ENCODE measurements at regions not wholly inside any gene's neighbourhood (a gene's known extent, or its start where the extent isn't known, plus 50 kb on each side); places are given as distances from the start of the nearest gene placed in this dataset.

- DNase-seq, result no peak
Observed at GRCh38 chr7:21149809-21150208, 278.1 kb upstream of the SP4 start.

- DNase-seq, result no peak
Observed at GRCh38 chr7:21154614-21155013, 273.3 kb upstream of the SP4 start.

- no peak for DNase-seq
Observed at GRCh38 chr7:21159506-21159905, 268.4 kb upstream of the SP4 start.

- DNase-seq, result no peak
Observed at GRCh38 chr7:21160401-21160800, 267.5 kb upstream of the SP4 start.

- no peak for DNase-seq
Observed at GRCh38 chr7:21167942-21168341, 259.9 kb upstream of the SP4 start.

GRCh38 chr7:21169667-21170580 lies 258.0 kb upstream of the SP4 start:
- DNase-seq, result no peak

GRCh38 chr7:21172800-21173199 lies 255.1 kb upstream of the SP4 start:
- DNase-seq, result no peak

GRCh38 chr7:21173436-21173835 lies 254.4 kb upstream of the SP4 start:
- DNase-seq, result no peak

GRCh38 chr7:21175714-21176113 lies 252.2 kb upstream of the SP4 start:
- DNase-seq, result no peak

GRCh38 chr7:21184942-21185652 lies 242.8 kb upstream of the SP4 start:
- no peak for DNase-seq

- no peak for DNase-seq
Observed at GRCh38 chr7:21185653-21186265, 242.1 kb upstream of the SP4 start.

- no peak for DNase-seq
Observed at GRCh38 chr7:21191321-21192073, 236.4 kb upstream of the SP4 start.

GRCh38 chr7:21192657-21193056 lies 235.2 kb upstream of the SP4 start:
- no peak for DNase-seq

GRCh38 chr7:21193895-21194294 lies 234.0 kb upstream of the SP4 start:
- DNase-seq, result no peak

- DNase-seq, result no peak
Observed at GRCh38 chr7:21194936-21195335, 232.9 kb upstream of the SP4 start.

- DNase-seq, result no peak
Observed at GRCh38 chr7:21198921-21199320, 229.0 kb upstream of the SP4 start.

GRCh38 chr7:21200503-21200902 lies 227.4 kb upstream of the SP4 start:
- no peak for DNase-seq

GRCh38 chr7:21214657-21215056 lies 213.2 kb upstream of the SP4 start:
- DNase-seq, result no peak

- DNase-seq, result no peak
Observed at GRCh38 chr7:21215307-21215706, 212.6 kb upstream of the SP4 start.

GRCh38 chr7:21217365-21217764 lies 210.5 kb upstream of the SP4 start:
- no peak for DNase-seq

- no peak for DNase-seq
Observed at GRCh38 chr7:21218155-21218554, 209.7 kb upstream of the SP4 start.

- no peak for DNase-seq
Observed at GRCh38 chr7:21221130-21221529, 206.8 kb upstream of the SP4 start.
